ENCODE measurements at regions not wholly inside any gene's neighbourhood (a gene's known extent, or its start where the extent isn't known, plus 50 kb on each side); places are given as distances from the start of the nearest gene placed in this dataset.

- Histone ChIP-seq H3K4me2 (ENCODE audit: insufficient read depth in 1 of 2, low read depth in 2 of 2, low read length in 2 of 2) (no peak overlapping the region), H4K91ac (replicated peaks; ENCODE audit: insufficient read length, low read length) (no peak overlapping the region), H2BK12ac (ENCODE audit: low read depth, low read length) (no peak overlapping the region), H4K5ac (ENCODE audit: insufficient read length, low read depth, low read length) (no peak overlapping the region), H3K9ac (replicated peaks in 1 of 4; ENCODE audit: extremely low read depth in 1 of 4, low read depth in 3 of 4, low read length in 3 of 4) (no peak overlapping the region), H3K4ac (replicated peaks; ENCODE audit: insufficient read length, low read depth, low read length) (no peak overlapping the region), H3K56ac (replicated peaks; ENCODE audit: insufficient read length, low read depth, low read length) (no peak overlapping the region), H3K4me3 (ENCODE audit: extremely low read depth in 1 of 4, insufficient read depth in 2 of 4, low read depth in 3 of 4, low read length in 4 of 4) (no peak overlapping the region), H3K79me2 (ENCODE audit: control insufficient read depth in 1 of 2, insufficient read depth in 2 of 2, low read length in 2 of 2) (no peaks in the 10 kb centered on the region), H2BK5ac (ENCODE audit: low read depth, low read length) (no peak overlapping the region), H3K27ac (ENCODE audit: low read depth, low read length) (no peak overlapping the region), H3K4me1 (replicated peaks in 1 of 4; ENCODE audit: control insufficient read depth in 3 of 4, insufficient read depth in 4 of 4, low read length in 3 of 4) (no peaks in the 10 kb centered on the region), H4K20me1 (replicated peaks in 1 of 2; ENCODE audit: control insufficient read depth in 1 of 2, insufficient read depth in 2 of 2, low read length in 2 of 2) (no peaks in the 10 kb centered on the region), H3K23me2 (ENCODE audit: low read depth, low read length) (no peaks in the 10 kb centered on the region), H3K18ac (ENCODE audit: extremely low read depth, low read length) (no peak overlapping the region), H4K8ac (ENCODE audit: extremely low read depth, insufficient read depth, low read length) (peak overlapping the region; percentile 79; the same call in 1 of the 2 replicates), H2BK20ac (ENCODE audit: low read length) (no peak overlapping the region), H2BK15ac (ENCODE audit: low read length) (no peak overlapping the region), H3K27me3 (replicated peaks in 1 of 4; ENCODE audit: control insufficient read depth in 3 of 4, extremely low read depth in 1 of 4, insufficient read depth in 3 of 4, low read length in 3 of 4) (no peaks in the 10 kb centered on the region), H3K23ac (ENCODE audit: insufficient read length) (no peak overlapping the region), H2AK5ac (ENCODE audit: low read depth, low read length) (no peak overlapping the region), H2AFZ (ENCODE audit: low read length) (peak overlapping the region; percentile 44; the same call in 1 of the 2 replicates), H3K9me3 (ENCODE audit: insufficient read depth in 2 of 2, low read depth in 1 of 2, low read length in 1 of 2) (no peaks in the 10 kb centered on the region), H2BK120ac (replicated peaks; ENCODE audit: low read depth, low read length) (no peak overlapping the region), H3K14ac (ENCODE audit: insufficient read length) (no peak overlapping the region), H3K36me3 (ENCODE audit: control insufficient read depth in 2 of 4, insufficient read depth in 4 of 4, low read length in 3 of 4) (no peaks in the 10 kb centered on the region), H3K79me1 (ENCODE audit: low read depth, low read length) (no peaks in the 10 kb centered on the region)
- WGBS, 2 experiments (ENCODE audit: extremely low coverage in 1 of 2, insufficient coverage in 1 of 2, insufficient read length in 1 of 2, insufficient replicate concordance in 2 of 2, low coverage in 1 of 2, low lambda C conversion rate in 2 of 2, missing lambda C conversion rate in 1 of 2) = 63% methylated on average over 4 of the region's 4 CpGs; no CpG with 5 or more reads in 1 of the 2 experiments
- TF ChIP-seq BRCA1 (IDR thresholded peaks at IDR 0.05; ENCODE audit: low read depth, low read length) = no peak
- no peak for TF ChIP-seq JUN (IDR thresholded peaks at IDR 0.05; ENCODE audit: low read depth, low read length)
- no peak for TF ChIP-seq PHF8 (conservative IDR thresholded peaks at IDR 0.05; ENCODE audit: low read depth, low read length)
- TF ChIP-seq SIN3A (conservative IDR thresholded peaks at IDR 0.05 in 1 of 2, IDR thresholded peaks at IDR 0.05 in 1 of 2; ENCODE audit: low read depth in 1 of 2, low read length in 2 of 2) = no peak
- no peak for TF ChIP-seq CREB1 (IDR thresholded peaks at IDR 0.05)
- TF ChIP-seq KDM5A (IDR thresholded peaks at IDR 0.05; ENCODE audit: low read length) = no peak
- no peak for TF ChIP-seq ATF3 (IDR thresholded peaks at IDR 0.05; ENCODE audit: insufficient read depth, low read depth, low read length)
- TF ChIP-seq RXRA (IDR thresholded peaks at IDR 0.05; ENCODE audit: insufficient read depth, low read depth, low read length) = no peak
- ChIA-PET CTCF (ENCODE audit: partially characterized antibody) (interaction anchor here (0.9 to 1.2 kb wide), 3 partner anchors 9 to 606 kb away, joined by 3 read pairs; no protein-coding TSS in a partner anchor), POLR2A (ENCODE audit: partially characterized antibody) (no interaction called here)
- DNase-seq (ENCODE audit: low read depth in 1 of 2, low spot score in 2 of 2) = no peak
- FAIRE-seq = no peak
Observed at GRCh38 chr21:22795644-22796043, 1797.4 kb downstream of the NCAM2 start.

All from H1 (cell line).